ENCODE measurements at regions not wholly inside any gene's neighbourhood (a gene's known extent, or its start where the extent isn't known, plus 50 kb on each side); places are given as distances from the start of the nearest gene placed in this dataset.
"Not testable (repeated sequence)": the region's sequence is repeated elsewhere in the genome, so short reads cannot be mapped to it uniquely, and the experiment has no call there.

DNA sequence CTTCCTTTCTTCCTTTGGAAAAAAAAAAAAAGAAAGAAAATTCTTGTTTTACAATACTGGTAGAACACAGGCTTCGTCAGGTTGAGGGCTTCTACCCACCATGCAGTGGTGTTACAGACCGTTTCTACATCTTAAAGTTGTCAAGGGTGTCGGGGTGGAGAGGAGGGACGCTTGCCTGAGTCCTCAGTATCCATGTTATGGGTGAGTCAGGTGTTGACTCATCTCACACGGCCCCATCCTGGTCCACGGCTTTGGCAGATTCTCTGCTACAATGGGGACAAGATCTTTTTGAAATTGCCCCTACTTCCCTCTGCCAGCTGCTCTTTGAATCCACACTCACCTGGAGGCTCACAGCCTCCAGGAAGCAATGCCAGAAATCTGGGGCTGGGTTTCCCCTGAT lies 310.3 kb upstream of the ZFP42 start:
- Histone ChIP-seq H3K36me3 (ENCODE audit: control insufficient read depth in 4 of 4, insufficient read depth in 4 of 4, low read length in 4 of 4) (no peaks in the 10 kb centered on the region), H3K4me3 (no peak overlapping the region), H3K27ac (ENCODE audit: low read depth in 1 of 2, low read length in 1 of 2) (no peak overlapping the region), H3K4me1 (ENCODE audit: control insufficient read depth in 5 of 5, insufficient read depth in 5 of 5, low read length in 5 of 5) (no peaks in the 10 kb centered on the region), H3K9ac (ENCODE audit: insufficient read depth in 1 of 2, low read length in 2 of 2) (no peak overlapping the region), H3K27me3 (ENCODE audit: control insufficient read depth in 3 of 3, insufficient read depth in 3 of 3, low read length in 2 of 3) (peaks cover 0 to 3% (median 0%) of the 10 kb centered on the region in 3 donors), H3K9me3 (ENCODE audit: control insufficient read depth in 4 of 4, insufficient read depth in 3 of 4, low read length in 3 of 4) (peaks cover 0 to 1% (median 0%) of the 10 kb centered on the region in 4 donors)
- TF ChIP-seq, protein P1, sequence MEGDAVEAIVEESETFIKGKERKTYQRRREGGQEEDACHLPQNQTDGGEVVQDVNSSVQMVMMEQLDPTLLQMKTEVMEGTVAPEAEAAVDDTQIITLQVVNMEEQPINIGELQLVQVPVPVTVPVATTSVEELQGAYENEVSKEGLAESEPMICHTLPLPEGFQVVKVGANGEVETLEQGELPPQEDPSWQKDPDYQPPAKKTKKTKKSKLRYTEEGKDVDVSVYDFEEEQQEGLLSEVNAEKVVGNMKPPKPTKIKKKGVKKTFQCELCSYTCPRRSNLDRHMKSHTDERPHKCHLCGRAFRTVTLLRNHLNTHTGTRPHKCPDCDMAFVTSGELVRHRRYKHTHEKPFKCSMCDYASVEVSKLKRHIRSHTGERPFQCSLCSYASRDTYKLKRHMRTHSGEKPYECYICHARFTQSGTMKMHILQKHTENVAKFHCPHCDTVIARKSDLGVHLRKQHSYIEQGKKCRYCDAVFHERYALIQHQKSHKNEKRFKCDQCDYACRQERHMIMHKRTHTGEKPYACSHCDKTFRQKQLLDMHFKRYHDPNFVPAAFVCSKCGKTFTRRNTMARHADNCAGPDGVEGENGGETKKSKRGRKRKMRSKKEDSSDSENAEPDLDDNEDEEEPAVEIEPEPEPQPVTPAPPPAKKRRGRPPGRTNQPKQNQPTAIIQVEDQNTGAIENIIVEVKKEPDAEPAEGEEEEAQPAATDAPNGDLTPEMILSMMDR (IDR thresholded peaks at IDR 0.05; ENCODE audit: control extremely low read depth, extremely low read depth), result no peak
- DNase-seq (no peak), ATAC-seq (ENCODE audit: insufficient read depth, low FRiP score) (no peak)
- WGBS, 2 donors, result 86 to 88% methylated on average over 6 of the region's 6 CpGs

DNA sequence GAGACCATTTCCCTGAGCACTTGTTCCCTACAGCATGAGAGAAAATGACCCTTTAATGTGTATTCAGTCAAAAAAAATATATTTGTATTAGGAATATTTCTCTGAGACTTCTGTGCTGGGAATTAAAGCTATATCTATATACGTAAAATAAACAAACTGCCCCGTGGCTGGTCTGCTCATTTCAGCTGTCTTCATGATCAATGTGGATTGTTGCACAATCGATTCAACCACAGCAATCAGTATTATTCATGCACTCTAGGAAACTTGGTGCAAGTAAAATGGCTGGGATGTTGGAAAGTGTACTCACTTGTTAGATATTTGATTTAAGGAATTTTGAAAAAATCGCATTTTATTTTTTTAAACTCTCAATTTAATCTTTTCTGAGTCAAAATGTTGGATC lies 307.9 kb upstream of the ZFP42 start:
- ATAC-seq (ENCODE audit: insufficient read depth, low FRiP score) (no peak), DNase-seq (no peak)
- 52 to 62% methylated on average over 4 of the region's 4 CpGs for WGBS, 2 donors
- Histone ChIP-seq H3K4me3 (no peak overlapping the region), H3K9me3 (ENCODE audit: control insufficient read depth in 4 of 4, insufficient read depth in 3 of 4, low read length in 3 of 4) (no peaks in the 10 kb centered on the region), H3K27ac (ENCODE audit: low read depth in 1 of 2, low read length in 1 of 2) (no peak overlapping the region), H3K36me3 (ENCODE audit: control insufficient read depth in 4 of 4, insufficient read depth in 4 of 4, low read length in 4 of 4) (no peaks in the 10 kb centered on the region), H3K27me3 (ENCODE audit: control insufficient read depth in 3 of 3, insufficient read depth in 3 of 3, low read length in 2 of 3) (peaks cover 0 to 3% (median 0%) of the 10 kb centered on the region in 3 donors), H3K4me1 (ENCODE audit: control insufficient read depth in 5 of 5, insufficient read depth in 5 of 5, low read length in 5 of 5) (no peaks in the 10 kb centered on the region), H3K9ac (ENCODE audit: insufficient read depth in 1 of 2, low read length in 2 of 2) (no peak overlapping the region)
- TF ChIP-seq, protein P1 (IDR thresholded peaks at IDR 0.05; ENCODE audit: control extremely low read depth, extremely low read depth), result no peak

DNA sequence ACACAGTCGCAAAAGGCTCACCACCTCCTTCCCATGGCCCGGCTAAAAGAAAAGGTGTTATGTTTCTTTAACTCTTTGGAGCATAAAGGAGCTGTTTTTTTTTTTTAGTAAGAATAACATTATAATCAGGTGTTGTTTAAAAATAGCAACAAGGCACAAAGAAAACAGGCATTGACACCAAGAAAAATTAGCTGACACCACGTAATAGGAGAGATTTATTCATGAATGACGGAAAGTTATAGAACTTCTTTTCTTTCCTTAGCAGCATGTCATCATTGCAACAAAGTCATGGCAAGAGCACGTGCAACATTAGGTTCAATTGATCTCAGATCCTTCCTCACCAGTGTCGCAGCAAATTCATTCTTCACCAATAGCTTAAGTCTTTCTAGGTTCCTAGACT lies 302.9 kb upstream of the ZFP42 start:
- H3K27me3 ChIP-seq (ENCODE audit: control insufficient read depth in 3 of 3, insufficient read depth in 3 of 3, low read length in 2 of 3), result no peaks in the 10 kb centered on the region
- H3K9ac ChIP-seq (ENCODE audit: insufficient read depth in 1 of 2, low read length in 2 of 2), result no peak overlapping the region
- DNase-seq (no peak), ATAC-seq (ENCODE audit: insufficient read depth, low FRiP score) (no peak)
- no peaks in the 10 kb centered on the region for H3K36me3 ChIP-seq (ENCODE audit: control insufficient read depth in 4 of 4, insufficient read depth in 4 of 4, low read length in 4 of 4)
- 69 to 86% methylated on average over 6 of the region's 6 CpGs for WGBS, 2 donors
- H3K4me3 ChIP-seq, result no peak overlapping the region
- TF ChIP-seq, protein P1 (IDR thresholded peaks at IDR 0.05; ENCODE audit: control extremely low read depth, extremely low read depth), result no peak
- H3K9me3 ChIP-seq (ENCODE audit: control insufficient read depth in 4 of 4, insufficient read depth in 3 of 4, low read length in 3 of 4), result peaks cover 0 to 6% (median under 1%) of the 10 kb centered on the region in 4 donors
- H3K4me1 ChIP-seq (ENCODE audit: control insufficient read depth in 5 of 5, insufficient read depth in 5 of 5, low read length in 5 of 5), result no peaks in the 10 kb centered on the region
- H3K27ac ChIP-seq (ENCODE audit: low read depth in 1 of 2, low read length in 1 of 2), result no peak overlapping the region

DNA sequence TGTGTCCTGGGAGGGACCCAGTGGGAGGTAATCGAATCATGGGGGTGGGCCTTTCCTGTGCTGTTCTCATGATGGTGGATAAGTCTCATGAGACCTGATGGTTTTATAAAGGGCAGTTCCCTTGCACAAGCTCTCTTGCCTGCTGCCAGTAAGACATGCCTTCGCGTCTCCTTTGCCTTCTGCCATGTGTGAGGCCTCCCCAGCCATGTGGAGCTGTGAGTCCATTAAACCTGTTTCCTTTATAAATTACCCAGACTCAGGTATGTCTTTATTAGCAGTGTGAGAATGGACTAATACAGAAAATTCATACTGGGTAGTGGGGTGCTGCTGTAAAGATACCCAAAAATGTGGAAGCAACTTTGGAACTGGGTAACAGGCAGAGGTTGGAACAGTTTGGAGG lies 300.0 kb upstream of the ZFP42 start:
- DNase-seq; H3K4me3 ChIP-seq; H3K27me3 ChIP-seq (ENCODE audit: control insufficient read depth in 3 of 3, insufficient read depth in 3 of 3, low read length in 2 of 3); H3K36me3 ChIP-seq (ENCODE audit: control insufficient read depth in 4 of 4, insufficient read depth in 4 of 4, low read length in 4 of 4); H3K27ac ChIP-seq (ENCODE audit: low read depth in 1 of 2, low read length in 1 of 2); H3K9me3 ChIP-seq (ENCODE audit: control insufficient read depth in 4 of 4, insufficient read depth in 3 of 4, low read length in 3 of 4); H3K9ac ChIP-seq (ENCODE audit: insufficient read depth in 1 of 2, low read length in 2 of 2); H3K4me1 ChIP-seq (ENCODE audit: control insufficient read depth in 5 of 5, insufficient read depth in 5 of 5, low read length in 5 of 5); ATAC-seq (ENCODE audit: insufficient read depth, low FRiP score): not testable (repeated sequence)
- 88 to 93% methylated on average over 3 of the region's 3 CpGs for WGBS, 2 donors
